GM23248 (cell line): ENCODE measurements at regions not wholly inside any gene's neighbourhood (a gene's known extent, or its start where the extent isn't known, plus 50 kb on each side); places are given as distances from the start of the nearest gene placed in this dataset.

Source experiments
- EZH2 ChIP-seq: fragments of 200-600 bp; sonication (generic); IDR thresholded peaks from 2 replicates; pipeline ENCODE4 v1.6.1; 2018; ENCODE audit warnings: antibody characterized with exemption, mild to moderate bottlenecking; ENCODE audit not compliant: insufficient read depth, poor library complexity, severe bottlenecking
- EZH2phosphoT487 ChIP-seq: fragments of 200-600 bp; sonication (generic); IDR thresholded peaks from 2 replicates; pipeline ENCODE4 v1.6.1; 2018; ENCODE audit warnings: antibody characterized with exemption, moderate library complexity, mild to moderate bottlenecking, low read depth; ENCODE audit not compliant: insufficient read depth

DNA sequence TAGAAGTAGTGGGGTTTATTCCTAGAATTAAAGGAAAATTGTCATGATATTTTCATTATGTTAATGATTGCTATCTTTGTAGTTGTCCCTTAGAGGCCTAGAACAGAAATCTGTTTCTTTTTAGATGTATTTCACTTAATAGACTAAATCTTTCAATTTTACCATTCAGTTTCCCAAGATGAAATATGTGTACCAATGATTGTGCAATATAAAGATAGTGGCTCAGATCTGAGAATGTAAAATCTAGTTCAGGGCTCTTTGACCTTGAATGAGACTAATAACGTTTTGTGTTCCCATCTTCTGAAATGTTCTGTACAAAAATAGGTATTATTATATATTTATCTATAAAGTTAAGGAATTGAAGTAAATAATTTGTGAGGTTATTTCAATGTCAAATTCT is 947.9 kb downstream of the DTWD2 start:
- TF ChIP-seq EZH2phosphoT487 (no peak), EZH2 (no peak)
